ENCODE measurements at regions not wholly inside any gene's neighbourhood (a gene's known extent, or its start where the extent isn't known, plus 50 kb on each side); places are given as distances from the start of the nearest gene placed in this dataset.
"Not testable (repeated sequence)": the region's sequence is repeated elsewhere in the genome, so short reads cannot be mapped to it uniquely, and the experiment has no call there.

DNA sequence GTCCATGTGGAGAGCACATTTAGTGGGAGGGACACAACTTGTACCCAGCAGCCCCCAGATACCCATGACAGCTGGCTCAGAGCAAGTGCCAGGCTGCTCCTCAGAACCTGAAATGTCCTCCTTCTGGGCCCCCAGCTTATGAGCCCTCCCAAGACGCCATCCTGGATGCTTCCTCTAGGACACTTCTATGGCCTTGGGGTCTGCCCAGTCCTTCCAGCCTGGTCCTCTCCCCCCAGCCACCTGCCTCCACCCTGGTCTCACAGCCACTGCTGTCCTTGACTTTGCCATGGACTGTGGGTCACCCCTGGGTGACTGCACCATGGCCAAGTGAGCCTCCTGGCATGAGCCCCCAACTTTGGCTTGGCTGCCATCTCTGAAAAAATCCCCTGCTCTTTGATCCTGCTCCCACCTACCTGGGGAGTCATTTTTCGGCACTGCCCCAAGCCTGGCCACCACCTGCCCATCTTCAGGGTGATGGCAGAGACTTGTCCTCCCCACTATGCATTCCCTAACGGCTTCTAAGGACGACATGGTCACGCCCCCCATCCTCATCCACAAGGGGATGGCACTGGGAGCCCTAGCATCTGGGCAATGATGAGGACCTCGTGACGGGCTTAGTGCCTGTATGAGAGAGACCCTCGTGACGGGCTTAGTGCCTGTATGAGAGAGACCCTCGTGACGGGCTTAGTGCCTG is 323.7 kb downstream of the TMEM121 start:
- ATAC-seq (no peak), DNase-seq (ENCODE audit: low spot score) (no peak)

DNA sequence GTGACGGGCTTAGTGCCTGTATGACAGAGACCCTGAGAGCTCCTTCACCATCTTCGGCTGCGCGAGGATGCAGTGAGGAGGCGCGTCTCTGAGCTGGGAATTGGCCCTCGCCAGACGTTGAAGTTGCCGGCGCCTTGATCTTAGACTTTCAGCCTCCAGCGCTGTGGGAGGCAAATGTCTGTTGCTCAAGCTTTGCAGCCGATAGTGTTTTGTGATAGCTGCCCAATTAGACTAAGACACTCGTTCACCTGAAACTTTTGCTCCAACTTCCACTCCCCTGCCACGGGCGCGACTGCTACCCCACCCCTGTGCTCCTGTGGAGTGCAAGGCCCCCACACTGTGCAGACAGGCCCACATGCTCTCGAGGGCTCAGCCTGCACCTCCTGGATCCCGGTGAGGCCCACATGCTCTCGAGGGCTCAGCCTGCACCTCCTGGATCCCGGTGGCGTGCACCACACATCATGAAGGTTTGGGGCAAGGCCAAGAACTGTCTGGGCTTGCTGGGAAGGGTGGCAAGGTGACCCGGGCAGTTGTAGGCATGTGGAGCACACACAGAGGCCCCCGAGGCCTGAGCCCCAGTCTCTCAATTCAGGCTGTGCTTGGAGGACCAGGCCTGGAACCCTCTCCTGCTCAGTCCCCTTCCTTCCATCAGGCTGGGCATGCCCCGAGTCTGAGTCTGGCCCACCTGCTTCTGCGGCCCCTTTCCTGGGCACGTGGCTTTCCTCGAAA is 324.6 kb downstream of the TMEM121 start:
- DNase-seq (ENCODE audit: low spot score) (no peak), ATAC-seq (no peak)

DNA sequence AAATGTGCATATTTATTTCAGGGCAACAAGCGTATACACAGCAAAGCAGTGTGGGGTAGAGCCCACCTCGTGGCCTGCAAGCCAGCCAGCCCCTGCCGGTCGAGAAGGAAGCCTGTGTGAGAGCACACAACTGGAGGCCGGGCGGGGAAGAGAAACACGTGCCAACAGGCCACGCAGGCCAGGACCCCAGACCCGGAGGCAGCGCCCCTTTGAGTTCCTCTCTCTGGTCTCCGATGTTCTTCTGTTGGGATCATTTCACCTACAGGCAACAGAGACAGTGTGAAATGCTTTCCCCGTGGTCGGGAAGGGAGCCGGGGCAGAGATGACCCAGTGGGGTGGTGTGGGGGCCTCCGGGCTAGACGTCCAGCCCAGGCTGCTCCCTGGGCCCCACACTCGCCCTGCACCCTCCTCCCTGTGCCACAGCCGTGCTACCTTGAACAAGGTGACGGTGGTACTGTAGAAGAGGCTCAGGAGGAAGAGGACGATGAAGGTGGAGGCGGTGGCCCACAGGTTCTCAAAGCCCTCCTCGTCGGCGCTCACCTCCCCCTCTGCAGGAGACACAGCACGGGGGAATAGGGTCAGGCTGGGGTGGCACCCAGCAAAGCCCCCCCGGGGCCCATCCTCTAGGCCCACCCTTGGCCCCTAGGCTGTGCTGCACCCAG is 325.5 kb downstream of the TMEM121 start:
- ATAC-seq = no peak
- DNase-seq (ENCODE audit: low spot score) = no peak

DNA sequence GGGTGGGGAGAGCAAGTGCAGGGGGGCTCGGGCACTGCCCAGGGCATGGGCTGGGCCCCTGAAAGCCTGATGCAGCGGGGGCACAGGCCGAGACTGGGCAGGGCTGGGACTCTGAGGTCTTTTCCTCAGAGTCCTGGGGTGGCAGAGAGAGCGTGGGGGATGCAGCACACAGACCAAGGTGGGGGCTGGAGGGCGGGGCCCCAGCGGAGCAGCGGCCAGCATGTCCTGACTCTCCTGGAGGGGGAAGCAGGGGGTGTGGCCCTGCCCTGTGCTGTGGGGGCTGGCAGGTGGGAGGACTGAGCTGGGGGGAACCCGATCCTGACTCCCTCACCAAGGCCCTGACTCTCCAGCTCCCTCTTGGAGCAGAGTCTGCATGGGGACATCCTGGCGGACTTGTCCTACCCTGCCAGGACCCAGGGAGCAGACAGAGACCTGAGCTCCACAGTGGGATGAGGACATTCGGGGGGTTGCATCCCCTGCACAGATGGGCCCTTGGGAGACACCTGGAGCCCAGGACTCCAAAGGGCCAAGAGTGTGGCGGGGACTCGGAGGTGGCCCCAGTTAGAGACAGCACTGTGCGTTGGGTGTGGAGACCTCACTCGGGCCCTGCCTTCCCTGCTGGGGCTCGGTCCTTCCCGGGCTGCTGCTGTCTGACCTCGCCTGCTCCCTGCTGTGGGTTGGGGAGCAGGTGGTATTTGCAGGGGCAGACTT is 326.1 kb downstream of the TMEM121 start:
- DNase-seq (ENCODE audit: low spot score) (no peak), ATAC-seq (no peak)

DNA sequence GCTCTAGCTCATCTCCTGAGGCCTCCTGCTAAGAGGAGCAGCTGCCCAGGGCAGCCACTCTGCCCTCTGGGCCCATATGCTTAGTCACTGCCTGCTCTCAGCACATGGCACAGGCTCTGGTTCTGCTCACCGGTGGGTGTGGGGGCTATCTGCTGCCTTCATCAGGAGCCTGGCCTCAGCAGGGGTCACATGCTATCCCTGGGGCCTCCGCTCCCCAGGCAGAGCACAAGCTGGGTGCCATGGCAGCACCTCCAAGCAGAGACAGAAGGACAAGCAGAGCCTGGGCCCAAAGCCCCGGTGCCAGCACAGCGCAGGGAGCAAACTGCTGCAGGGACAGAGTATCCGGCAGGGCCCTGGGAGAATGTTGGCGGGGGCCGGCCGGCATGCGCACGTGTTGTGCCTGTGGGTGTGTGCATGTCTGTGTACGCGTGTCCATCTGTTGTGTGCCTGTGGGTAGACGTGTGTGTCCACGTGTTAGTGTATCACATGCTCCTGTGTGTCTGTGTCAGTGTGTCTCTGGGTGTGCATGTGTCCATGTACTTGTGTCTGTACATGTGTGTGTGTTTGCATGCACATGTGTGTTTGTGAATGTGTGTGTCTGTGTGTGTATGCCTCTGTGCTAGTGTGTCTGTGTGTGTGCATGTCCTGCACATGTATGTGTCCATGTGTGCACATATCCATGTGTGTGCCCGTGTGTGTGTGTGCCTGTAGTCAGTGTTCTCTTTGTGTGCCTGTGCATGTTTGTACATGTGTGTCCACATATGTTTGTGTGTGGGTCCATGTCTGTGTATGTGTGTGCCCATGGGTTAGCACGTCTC is 326.9 kb downstream of the TMEM121 start:
- DNase-seq (ENCODE audit: low spot score) = no peak
- ATAC-seq = no peak

DNA sequence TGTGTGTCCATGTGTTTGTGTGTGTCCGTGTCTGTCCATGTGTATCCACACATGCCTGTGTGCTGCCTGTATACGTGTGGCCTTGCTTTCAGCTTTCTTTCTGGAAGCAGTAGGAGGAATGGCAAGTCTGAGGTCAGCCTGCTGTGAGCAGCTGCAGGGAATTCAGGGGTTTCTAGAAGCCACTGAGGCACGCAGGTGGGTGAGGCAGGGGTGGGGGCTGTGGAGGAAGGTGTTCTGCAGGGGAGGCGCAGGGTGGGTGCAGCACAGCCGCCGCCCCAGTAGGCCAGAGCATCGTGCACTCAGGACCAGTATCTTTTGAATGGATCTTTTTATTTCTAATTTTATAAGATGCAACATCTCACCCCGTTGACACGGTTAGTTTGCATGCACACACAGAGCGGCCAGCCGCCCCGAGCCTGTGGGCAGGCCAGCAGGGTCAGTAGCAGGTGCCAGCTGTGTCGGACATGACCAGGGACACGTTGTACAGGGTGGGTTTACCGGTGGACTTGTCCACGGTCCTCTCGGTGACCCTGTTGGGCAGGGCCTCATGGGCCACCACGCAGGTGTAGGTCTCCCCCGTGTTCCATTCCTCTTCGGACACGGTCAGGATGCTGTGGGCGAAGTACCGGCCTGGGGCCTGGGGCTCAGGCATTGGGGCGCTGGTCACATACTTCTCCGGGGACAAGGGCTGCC is 327.7 kb downstream of the TMEM121 start:
- no peak for DNase-seq (ENCODE audit: low spot score)

DNA sequence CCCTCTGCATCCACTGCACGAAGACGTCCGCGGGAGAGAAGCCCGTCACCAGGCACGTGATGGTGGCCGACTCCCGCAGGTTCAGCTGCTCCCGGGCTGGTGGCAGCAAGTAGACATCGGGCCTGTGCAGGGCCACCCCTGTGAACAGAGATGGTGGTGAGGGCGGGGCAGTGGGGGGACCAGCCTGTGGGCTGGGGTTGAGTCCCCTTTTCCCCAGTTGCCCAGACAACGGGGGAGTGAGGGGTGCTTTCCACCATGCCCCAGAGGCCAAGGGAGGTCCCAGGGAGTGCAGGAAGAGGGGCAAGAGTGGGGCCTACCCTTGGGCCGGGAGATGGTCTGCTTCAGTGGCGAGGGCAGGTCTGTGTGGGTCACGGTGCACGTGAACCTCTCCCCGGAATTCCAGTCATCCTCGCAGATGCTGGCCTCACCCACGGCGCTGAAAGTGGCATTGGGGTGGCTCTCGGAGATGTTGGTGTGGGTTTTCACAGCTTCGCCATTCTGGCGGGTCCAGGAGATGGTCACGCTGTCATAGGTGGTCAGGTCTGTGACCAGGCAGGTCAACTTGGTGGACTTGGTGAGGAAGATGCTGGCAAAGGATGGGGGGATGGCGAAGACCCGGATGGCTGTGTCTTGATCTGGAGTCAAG is 328.3 kb downstream of the TMEM121 start:
- DNase-seq (ENCODE audit: low spot score) = no peak
- ATAC-seq = no peak

More for the DNA sequence above, 327.7 kb downstream of the TMEM121 start:
- ATAC-seq = no peak

DNA sequence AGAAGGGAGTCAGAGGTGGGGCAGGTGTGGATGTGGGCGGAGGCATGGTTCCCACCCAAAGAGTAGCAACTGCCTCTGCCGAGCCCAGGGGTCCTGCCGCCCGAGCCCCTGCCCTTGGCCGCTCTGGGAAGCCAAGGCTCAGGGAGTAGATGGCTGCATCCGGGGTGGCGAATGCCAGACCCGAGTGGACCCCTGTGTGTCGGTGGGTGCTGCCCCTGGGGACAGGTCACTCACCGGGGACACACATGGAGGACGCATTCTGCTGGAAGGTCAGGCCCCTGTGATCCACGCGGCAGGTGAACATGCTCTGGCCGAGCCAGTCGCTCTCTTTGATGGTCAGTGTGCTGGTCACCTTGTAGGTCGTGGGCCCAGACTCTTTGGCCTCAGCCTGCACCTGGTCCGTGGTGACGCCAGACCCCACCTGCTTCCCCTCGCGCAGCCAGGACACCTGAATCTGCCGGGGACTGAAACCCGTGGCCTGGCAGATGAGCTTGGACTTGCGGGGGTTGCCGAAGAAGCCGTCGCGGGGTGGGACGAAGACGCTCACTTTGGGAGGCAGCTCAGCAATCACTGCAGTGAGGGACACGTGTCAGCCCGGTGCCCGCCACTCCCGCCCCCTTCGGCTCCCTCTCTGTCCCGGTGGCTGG is 329.0 kb downstream of the TMEM121 start:
- ATAC-seq (no peak), DNase-seq (ENCODE audit: low spot score) (peak; percentile 41)

DNA sequence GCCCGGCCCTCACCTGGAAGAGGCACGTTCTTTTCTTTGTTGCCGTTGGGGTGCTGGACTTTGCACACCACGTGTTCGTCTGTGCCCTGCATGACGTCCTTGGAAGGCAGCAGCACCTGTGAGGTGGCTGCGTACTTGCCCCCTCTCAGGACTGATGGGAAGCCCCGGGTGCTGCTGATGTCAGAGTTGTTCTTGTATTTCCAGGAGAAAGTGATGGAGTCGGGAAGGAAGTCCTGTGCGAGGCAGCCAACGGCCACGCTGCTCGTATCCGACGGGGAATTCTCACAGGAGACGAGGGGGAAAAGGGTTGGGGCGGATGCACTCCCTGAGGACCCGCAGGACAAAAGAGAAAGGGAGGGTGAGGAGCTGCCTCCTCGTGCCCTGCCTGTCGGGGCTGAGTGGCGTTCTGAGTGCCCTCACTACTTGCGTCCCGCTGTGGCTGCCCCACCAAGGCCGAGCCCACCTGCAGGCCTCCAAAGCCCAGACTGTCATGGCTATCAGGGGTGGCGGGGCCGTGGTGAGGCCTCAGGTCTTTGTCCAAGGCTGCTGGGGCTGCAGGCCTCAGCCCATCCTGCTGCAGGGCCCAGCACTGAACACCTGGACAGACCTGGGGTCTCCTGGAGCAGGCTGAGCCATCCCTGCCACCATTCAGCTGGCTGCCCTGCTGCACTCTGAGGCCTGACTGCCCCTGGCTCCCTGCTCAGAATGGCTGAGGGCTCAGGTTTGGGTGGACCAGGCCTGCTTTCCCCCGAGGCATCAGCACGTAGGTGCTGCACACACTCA is 329.7 kb downstream of the TMEM121 start:
- DNase-seq (ENCODE audit: low spot score) (no peak), ATAC-seq (no peak)

DNA sequence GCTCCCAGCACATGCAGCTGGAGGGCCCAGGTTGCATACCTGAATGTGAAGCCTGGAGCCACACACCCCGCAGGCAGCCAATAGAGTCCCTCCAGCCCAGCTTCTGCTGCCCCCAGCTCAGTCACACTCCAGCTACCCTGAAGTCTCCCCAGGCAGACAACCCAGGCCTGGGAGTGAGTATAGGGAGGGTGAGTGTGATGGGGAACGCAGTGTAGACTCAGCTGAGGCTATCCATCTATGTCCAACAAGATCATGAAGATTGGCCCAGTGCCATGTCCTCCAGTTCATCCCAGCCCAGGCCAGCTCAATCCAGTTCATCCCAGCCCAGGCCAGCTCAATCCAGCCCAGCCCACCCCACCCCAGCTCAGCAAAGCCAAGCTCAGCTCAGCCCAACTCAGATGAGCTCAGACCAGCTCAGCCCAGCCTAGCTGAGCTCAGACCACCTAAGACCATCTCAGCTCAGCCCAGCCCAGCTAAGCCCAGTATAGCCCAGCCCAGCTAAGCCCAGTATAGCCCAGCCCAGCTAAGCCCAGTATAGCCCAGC is 330.4 kb downstream of the TMEM121 start:
- no peak for DNase-seq (ENCODE audit: low spot score)
- no peak for ATAC-seq

DNA sequence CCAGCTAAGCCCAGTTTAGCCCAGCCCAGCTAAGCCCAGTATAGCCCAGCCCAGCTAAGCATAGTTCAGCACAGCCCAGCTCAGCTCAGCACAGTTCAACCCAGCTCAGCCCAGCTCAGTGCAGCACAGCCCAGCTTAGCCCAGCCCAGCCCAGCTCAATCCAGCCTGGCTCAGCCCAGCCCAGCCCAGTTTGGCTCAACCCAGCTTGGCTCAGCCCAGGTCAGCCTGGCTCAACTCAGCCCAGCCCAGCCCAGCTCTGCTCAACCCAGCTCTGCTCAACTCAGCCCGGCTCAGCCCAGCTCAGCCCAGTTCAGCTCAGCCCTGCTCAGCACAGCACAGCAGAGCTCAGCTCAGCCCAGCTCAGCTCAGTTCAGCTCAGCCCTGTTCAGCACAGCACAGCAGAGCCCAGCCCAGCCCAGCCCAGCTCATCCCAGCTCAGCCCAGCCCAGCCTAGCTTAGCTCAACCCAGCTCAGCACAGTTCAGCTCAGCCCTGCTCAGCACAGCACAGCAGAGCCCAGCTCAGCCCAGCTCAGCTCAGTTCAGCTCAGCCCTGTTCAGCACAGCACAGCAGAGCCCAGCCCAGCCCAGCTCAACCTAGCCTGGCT is 330.9 kb downstream of the TMEM121 start:
- ATAC-seq (no peak), DNase-seq (ENCODE audit: low spot score) (no peak)

DNA sequence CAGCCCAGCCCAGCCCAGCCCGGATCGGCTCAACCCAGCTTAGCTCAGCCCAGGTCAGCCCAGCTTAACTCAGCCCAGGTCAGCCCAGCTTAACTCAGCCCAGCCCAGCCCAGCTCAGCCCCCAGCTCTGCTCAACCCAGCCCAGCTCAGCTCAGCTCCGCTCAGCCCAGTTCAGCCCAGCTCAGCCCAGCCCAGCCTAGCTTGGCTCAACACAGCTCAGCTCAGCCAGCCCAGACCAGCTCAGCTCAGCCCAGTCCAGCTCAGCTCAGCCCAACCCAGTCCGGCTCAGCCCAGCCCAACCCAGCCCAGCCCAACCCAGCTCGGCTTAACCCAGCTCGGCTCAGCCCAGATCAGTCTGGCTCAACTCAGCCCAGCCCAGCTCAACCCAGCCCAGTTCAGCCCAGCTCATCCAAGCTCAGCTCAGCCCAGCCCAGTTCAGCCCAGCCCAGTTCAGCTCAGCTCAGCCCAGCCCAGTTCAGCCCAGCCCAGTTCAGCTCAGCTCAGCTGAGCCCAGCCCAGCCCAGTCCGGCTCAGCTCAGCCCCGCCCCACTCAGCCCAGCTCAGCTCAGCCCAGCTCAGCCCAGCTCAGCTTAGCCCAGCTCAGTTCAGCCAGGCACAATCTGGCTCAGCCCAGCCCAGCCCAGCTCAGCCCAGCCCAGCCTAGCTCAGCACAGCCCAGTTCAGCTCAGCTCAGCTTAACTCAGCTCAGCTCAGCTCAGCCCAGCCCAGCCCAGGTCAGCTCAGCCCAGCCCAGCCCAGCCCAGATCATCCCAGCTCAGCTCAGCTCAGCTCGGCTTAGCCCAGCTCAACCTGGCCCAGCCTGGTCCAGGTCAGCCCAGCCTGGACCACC is 331.7 kb downstream of the TMEM121 start:
- ATAC-seq = no peak
- DNase-seq (ENCODE audit: low spot score) = peak; percentile 44

DNA sequence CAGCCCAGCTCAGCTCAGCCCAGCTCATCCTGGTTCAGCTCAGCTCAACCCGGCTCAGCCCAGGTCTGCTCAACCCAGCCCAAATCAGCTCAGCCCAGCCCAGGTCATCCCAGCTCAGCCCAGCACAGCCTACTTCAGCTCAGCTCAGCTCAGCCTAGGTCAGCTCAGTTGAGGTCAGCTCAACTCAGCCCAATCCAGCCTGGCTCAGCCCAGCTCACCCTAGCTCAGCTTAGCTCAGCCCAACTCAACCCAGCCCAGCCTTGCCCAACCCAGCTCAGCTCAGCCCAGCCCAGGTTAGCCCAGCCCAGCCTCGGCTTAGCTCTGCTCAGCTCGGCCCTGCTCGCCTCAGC is 332.3 kb downstream of the TMEM121 start:
- no peak for DNase-seq (ENCODE audit: low spot score)
- no peak for ATAC-seq

DNA sequence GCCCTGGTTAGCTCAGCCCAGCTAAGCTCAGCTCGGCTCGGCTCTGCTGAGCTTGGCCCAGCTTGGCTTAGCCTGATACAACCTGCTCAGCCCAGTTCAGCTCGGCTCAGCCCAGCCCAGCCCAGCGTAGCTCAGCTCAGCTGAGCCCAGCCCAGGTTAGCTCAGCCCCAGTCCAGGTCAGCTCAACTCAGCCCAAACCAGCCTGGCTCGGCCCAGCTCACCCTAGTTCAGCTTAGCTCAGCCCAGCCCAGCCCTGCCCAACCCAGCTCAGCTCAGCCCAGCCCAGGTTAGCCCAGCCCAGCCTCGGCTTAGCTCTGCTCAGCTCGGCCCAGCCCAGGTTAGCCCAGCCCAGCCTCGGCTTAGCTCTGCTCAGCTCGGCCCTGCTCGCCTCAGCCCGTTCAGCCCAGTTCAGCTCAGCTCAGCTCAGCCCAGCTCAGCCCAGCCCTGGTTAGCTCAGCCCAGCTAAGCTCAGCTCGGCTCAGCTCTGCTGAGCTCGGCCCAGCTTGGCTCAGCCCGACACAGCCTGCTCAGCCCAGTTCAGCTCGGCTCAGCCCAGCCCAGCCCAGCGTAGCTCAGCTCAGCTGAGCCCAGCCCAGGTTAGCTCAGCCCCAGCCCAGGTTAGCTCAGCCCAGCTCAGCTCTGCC is 332.8 kb downstream of the TMEM121 start:
- DNase-seq (ENCODE audit: low spot score); ATAC-seq: not testable (repeated sequence)

DNA sequence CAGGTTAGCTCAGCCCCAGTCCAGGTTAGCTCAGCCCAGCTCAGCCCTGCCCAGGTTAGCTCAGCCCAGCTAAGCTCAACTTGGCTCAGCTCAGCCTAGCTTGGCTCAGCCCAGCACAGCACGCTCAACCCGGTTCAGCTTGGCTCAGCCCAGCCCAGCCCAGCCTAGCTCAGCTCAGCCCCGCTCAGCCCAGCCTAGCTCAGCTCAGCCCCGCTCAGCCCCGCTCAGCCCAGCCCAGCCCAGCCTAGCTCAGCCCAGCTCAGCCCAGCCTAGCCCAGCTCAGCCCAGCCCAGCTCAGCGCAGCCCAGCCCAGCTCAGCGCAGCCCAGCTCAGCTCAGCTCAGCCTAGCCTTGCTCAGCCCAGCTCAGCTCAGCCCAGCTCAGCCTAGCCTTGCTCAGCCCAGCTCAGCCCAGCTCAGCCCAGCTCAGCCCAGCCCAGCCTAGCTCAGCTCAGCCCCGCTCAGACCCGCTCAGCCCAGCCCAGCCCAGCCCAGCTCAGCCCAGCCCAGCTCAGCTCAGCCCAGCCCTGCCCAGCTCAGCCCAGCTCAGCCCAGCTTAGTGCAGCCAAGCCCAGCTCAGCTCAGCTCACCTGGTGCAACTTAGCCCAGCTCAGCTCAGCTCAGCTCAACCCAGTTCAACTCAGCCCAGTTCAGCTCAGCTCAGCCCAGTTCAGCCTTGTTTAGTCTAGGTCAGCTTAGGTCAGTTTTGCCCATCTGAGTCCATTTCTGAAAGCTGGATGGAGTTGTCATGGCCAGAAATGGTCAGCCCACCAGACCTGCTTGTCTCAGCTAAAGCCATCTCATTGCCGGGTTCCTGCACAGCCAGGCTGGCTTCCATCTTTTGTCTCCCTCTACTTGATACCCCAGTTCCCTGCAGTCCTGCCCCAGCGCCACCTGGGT is 333.6 kb downstream of the TMEM121 start:
- ATAC-seq = no peak
- DNase-seq (ENCODE audit: low spot score) = peak; percentile 40

All from left lobe of liver (tissue), 2 donors.